HG02798 (cell line): ENCODE measurements at regions not wholly inside any gene's neighbourhood (a gene's known extent, or its start where the extent isn't known, plus 50 kb on each side); places are given as distances from the start of the nearest gene placed in this dataset.

Source experiments
- ATAC-seq: cut with Tn5 transposase; IDR thresholded peaks from one replicate; pipeline ENCODE4 v1.9.1; 2021; ENCODE audit warnings: mild to moderate bottlenecking; ENCODE audit not compliant: unreplicated experiment, poor library complexity

- no peak for ATAC-seq
Observed at GRCh38 chr11:128407962-128408361, 179.4 kb downstream of the ETS1 start.

GRCh38 chr11:128405714-128406662 lies 181.4 kb downstream of the ETS1 start:
- ATAC-seq = peak; percentile 81

GRCh38 chr11:128405112-128405511 lies 182.2 kb downstream of the ETS1 start:
- ATAC-seq = no peak

GRCh38 chr11:128404437-128404836 lies 182.9 kb downstream of the ETS1 start:
- ATAC-seq = no peak

- ATAC-seq = no peak
Observed at GRCh38 chr11:128400382-128401203, 186.8 kb downstream of the ETS1 start.

GRCh38 chr11:128399251-128400121 lies 187.9 kb downstream of the ETS1 start:
- peak; percentile 58 for ATAC-seq

GRCh38 chr11:128398517-128399250 lies 188.7 kb downstream of the ETS1 start:
- peak; percentile 42 for ATAC-seq

- no peak for ATAC-seq
Observed at GRCh38 chr11:128397362-128397761, 190.0 kb downstream of the ETS1 start.

- no peak for ATAC-seq
Observed at GRCh38 chr11:128394431-128395089, 192.8 kb downstream of the ETS1 start.

- no peak for ATAC-seq
Observed at GRCh38 chr11:128392259-128392658, 195.1 kb downstream of the ETS1 start.

- ATAC-seq = no peak
Observed at GRCh38 chr11:128391811-128392210, 195.5 kb downstream of the ETS1 start.

GRCh38 chr11:128390246-128390645 lies 197.1 kb downstream of the ETS1 start:
- ATAC-seq = no peak

- no peak for ATAC-seq
Observed at GRCh38 chr11:128389461-128389976, 197.8 kb downstream of the ETS1 start.

- no peak for ATAC-seq
Observed at GRCh38 chr11:128388206-128388815, 199.0 kb downstream of the ETS1 start.

GRCh38 chr11:128379587-128380580 lies 207.5 kb downstream of the ETS1 start:
- no peak for ATAC-seq

- no peak for ATAC-seq
Observed at GRCh38 chr11:128375961-128376360, 211.4 kb downstream of the ETS1 start.

GRCh38 chr11:128374026-128374425 lies 213.3 kb downstream of the ETS1 start:
- ATAC-seq = no peak
